ENCODE measurements at regions not wholly inside any gene's neighbourhood (a gene's known extent, or its start where the extent isn't known, plus 50 kb on each side); places are given as distances from the start of the nearest gene placed in this dataset.
"Not testable (repeated sequence)": the region's sequence is repeated elsewhere in the genome, so short reads cannot be mapped to it uniquely, and the experiment has no call there.

- no peak for DNase-seq (ENCODE audit: low read depth in 3 of 3)
Measured at GRCh38 chr3:177452831-177453450, 255.7 kb upstream of the TBL1XR1 start.

- no peak for DNase-seq (ENCODE audit: low read depth in 3 of 3)
Measured at GRCh38 chr3:177453451-177453844, 256.2 kb upstream of the TBL1XR1 start.

GRCh38 chr3:177457204-177457603, 259.9 kb upstream of the TBL1XR1 start:
- not testable (repeated sequence) for DNase-seq (ENCODE audit: low read depth in 3 of 3)

- DNase-seq (ENCODE audit: low read depth in 3 of 3) = no peak
Measured at GRCh38 chr3:177459401-177459800, 262.1 kb upstream of the TBL1XR1 start.

DNA sequence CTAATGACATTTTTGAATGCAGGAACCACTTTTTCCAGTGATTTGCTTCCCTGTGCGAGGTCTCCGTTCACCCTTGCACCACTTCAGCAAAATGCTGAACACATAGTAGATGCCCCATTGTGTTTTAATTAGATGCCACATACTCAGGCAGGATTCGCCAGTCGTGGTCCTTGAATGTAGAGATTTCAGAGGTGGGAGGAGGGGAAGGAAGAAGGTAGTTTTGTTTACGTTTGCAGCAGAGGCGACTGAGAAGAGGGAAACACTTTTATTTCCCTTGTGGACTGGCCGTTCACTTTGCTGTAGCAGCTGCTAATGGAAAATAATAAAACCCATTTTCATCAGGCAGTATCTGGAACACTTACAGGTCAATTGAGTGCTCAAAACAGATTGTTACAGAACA, 262.8 kb upstream of the TBL1XR1 start:
- DNase-seq (ENCODE audit: low read depth in 3 of 3) = no peak

DNA sequence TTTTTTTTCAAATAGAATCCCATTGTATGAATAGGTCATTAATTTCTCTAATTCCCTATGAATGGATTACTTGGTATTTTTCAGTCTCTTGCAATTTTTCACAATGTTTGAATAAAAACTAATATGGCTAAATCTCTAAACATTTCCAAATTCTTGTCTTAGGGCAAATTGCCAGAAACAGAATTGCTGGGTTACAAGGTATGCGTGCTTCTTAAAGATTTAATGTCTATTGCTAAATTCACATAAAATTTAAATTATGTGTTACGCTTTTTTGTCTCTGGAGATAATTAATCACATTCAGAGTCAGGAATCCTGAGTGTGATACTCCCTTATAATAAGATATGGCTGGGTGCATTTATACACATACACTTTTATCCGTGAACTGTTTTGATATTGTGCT, 264.5 kb upstream of the TBL1XR1 start:
- no peak for DNase-seq (ENCODE audit: low read depth in 3 of 3)

DNA sequence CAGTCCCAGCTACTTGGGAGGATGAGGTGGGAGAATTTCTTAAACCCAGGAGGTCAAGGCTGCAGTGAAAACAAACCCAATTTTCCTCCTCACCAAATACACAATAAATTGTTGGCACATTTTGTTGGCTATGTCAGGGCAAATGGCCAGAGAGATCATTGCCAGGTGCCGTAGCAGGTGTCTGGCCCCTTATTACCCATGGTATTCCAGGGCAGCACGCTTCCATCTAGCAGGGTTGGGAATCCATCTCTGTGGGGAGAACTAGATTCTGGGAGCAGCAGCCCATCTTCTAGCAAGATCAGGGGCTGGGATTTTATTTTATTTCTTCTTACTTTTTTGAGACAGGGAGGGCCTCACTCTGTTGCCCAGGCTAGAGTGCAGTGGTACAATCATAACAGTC, 266.1 kb upstream of the TBL1XR1 start:
- not testable (repeated sequence) for DNase-seq (ENCODE audit: low read depth in 3 of 3)

DNA sequence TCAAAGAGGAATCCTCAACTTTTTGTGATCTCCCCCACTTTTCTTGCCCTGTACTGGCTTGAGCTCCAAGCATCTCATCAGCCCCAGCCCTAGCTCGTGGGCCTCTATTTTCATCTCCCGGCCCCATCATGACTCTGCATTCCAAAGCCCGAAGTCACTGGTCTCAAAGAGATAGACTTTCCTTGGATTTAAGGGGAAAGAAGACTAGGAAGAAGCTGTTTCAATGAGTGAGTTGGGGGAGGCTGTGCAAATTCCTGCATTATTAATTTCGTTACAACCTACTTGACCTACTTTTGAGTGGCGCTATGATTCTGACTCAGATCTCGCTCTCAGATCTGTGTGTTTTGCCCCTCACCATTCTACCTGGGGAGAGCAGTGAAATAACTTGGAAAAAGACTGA, 266.6 kb upstream of the TBL1XR1 start:
- no peak for DNase-seq (ENCODE audit: low read depth in 3 of 3)

DNA sequence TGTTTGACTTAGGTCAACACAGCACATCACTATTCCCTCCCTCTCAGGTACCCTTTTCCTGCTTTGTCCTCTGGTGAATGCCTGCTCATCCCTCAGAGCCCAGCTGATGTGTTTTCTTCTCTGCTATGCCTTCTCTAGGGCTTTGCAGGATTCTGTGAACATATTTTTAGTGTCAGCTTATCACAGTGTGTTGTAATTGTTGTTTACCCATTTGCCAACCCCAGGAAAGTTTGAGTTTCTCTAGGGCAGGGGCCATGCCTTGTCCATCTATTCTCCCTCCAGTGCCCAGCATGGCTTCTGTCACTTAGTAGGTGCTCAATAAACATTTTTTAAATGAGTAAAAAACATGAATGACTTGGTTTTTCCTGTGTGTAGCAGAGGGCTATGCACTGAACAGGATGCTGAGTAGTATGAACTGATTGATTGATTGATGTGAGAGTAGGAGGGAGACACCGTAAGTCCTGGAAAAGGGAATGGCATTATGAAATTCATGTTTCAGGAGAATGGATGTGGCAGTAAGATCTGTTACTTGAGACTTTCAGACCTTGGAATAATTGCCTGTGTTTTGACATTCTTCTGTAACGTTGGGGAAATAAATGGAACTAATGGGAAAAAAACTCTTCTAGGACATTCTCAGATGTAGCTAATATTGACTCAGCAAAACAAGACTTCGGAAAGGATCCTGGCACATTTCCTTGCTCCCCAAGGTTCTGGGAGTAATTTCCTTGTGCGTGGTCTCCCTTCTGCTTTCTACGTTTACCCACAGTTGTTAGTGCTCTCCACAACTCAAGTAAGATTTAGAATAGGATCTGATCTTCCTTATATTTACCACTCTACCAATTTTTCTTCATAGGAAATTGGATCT, 267.3 kb upstream of the TBL1XR1 start:
- DNase-seq (ENCODE audit: low read depth in 3 of 3) = no peak

- no peak for DNase-seq (ENCODE audit: low read depth in 3 of 3)
Measured at GRCh38 chr3:177465257-177465642, 268.0 kb upstream of the TBL1XR1 start.

DNA sequence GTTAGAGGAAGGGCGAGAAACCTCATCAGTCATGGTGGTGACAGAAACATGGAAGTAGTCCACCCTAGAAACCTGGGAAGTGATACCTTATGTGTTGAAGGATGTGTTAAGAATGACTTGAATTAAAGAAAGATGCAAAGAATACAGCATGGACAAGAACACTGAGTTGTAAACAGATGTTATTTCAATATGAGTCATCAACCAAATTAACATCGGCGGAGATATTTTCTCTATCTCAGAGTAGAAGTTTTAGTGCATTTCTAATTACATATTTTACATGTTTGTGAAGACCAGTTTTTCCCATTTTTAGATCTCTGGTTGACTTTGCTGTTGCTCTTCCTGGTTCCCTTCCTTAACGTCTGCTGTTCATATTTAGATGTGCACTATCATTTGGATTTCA, 268.8 kb upstream of the TBL1XR1 start:
- no peak for DNase-seq (ENCODE audit: low read depth in 3 of 3)

DNA sequence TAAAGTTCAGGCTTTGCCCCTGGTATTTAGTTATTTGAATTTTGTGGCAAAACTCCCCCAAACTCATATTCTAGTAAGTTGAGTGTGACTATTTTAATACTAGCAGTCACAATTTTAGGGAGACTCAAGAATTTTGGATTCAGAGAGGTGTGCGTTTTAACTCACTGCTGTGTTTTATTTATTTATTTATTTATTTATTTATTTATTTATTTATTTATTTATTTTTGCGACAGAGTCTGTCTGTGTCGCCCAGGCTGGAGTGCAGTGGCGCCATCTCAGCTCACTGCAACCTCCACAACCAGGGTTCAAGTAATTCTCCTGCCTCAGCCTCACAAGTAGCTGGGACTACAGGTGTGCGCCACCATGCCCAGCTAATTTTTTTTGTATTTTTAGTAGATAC, 269.3 kb upstream of the TBL1XR1 start:
- DNase-seq (ENCODE audit: low read depth in 3 of 3) = not testable (repeated sequence)

DNA sequence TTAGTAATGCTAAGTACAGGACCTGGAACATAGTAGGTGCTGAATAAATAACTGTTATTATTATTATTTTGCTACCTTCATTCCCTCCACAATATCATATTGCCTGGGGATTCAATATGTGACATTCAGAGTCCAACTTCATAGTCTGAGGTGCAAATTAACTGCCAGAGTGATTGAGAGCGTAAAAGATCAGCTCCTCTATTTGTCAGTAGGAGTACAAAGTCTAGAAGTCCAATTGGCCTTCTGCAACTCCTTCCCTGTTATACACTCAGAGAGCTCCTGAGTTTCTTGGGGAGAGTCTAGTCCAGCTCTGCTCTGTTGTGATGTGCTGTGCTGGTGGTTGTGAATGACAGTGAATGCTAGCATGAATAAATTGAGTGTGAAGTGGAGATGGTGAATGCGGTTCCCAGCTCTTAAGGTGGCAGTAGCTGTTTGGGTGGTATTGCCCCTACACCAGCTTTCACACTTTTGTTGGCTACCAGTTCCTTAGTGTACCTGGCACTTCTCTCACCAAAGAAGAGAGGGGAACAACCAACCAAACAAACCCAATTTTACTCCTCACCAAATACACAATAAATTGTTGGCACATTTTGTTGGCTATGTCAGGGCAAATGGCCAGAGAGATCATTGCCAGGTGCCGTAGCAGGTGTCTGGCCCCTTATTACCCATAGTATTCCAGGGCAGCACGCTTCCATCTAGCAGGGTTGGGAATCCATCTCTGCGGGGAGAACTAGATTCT, 270.1 kb upstream of the TBL1XR1 start:
- no peak for DNase-seq (ENCODE audit: low read depth in 3 of 3)

- DNase-seq (ENCODE audit: low read depth in 3 of 3) = no peak
Measured at GRCh38 chr3:177468331-177468730, 271.0 kb upstream of the TBL1XR1 start.

DNA sequence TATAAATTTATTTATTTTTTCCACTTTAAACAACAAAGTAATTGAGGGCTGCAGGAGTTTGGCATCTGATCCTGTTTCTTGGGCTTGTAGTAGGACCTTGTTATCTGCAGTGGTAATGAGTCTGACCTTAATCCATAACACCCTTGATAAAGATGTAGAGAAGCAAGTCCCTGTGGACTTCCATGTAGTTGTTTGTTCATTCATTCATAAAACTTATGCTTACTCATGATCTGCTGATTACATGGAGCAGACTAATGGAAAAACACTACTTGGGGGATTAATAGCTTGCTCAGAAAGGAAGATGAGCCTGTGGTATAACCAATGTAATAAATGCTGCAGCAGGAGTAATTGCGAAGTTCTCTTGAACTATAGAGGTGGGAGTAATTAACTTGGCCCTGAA, 271.5 kb upstream of the TBL1XR1 start:
- no peak for DNase-seq (ENCODE audit: low read depth in 3 of 3)

DNA sequence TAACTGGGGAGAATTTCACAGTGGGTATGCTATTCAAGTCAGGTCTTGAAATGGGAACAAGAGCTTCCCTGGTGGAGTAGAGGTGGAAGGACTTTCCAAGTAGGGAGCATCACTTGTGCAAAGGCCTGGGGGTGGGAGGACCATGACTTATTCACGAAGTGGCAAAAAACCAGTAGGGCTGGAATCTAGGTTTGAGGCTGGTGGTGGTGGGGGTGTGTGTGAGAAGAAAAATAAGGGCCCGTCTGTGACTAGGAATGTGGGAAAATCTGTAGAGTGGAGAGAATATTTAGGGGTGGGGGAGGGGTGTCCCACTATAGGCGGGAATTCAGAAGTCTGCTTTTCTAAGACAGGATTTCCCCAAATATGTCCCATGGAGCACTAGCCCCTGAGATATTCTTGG, 271.9 kb upstream of the TBL1XR1 start:
- DNase-seq (ENCODE audit: low read depth in 3 of 3) = no peak

DNA sequence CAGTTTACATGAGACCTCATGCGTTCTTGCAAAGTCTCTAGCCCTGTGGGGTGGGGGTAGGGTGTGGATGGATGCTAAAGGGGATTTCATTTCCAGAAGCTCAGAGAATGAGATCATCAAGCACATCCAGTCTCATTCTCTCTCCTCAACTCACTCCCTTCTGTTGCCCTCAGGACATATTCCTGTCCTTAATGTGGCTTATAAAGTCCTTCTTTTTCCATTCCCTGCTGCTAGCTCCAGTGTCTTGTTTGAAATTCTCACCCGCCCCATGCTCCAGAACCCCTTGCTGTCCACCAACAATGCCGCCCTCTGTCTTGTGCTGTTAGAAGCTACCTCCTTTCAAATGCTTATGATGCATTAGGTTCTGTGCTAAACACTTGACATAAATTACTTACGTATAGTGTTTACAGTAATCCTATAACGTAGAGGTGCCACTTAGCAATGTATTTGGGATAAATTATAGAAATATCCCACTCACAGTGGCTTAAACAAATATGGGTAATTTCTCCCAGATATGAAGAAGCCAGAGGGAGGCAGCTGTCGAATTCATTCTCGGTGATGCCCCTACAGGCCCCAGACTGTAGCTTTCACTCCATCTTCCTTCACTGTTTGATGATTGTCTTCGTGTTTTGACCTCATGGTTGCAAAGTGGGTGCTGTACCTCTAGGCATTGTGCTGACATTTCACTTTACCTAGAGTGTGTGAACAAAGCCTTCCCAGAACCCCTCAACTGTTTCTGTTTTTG, 273.1 kb upstream of the TBL1XR1 start:
- no peak for DNase-seq (ENCODE audit: low read depth in 3 of 3)

- no peak for DNase-seq (ENCODE audit: low read depth in 3 of 3)
Measured at GRCh38 chr3:177471733-177472480, 274.6 kb upstream of the TBL1XR1 start.

DNA sequence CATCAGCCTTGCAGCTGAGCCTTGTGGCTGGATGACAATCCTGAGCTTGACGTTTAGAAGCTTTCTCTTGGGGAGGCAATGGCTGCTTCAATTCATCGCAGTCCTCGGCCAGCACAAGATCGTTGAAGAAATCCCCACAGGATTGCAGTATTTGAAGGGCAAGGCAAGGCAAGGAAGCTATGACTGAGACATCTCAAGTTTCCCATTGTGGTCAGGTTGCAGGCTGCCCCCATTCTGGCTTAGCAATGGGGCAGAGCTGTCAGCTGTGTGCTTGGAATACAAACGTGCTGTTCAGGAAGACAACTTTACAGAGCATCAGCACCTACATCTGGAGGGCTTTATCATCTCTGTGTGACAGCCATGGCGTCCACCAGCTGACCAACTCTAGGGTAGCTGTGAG, 275.9 kb upstream of the TBL1XR1 start:
- no peak for DNase-seq (ENCODE audit: low read depth in 3 of 3)

GRCh38 chr3:177473903-177474302, 276.6 kb upstream of the TBL1XR1 start:
- no peak for DNase-seq (ENCODE audit: low read depth in 3 of 3)

GRCh38 chr3:177474652-177475355, 277.5 kb upstream of the TBL1XR1 start:
- DNase-seq (ENCODE audit: low read depth in 3 of 3) = no peak
